ENCODE measurements at regions not wholly inside any gene's neighbourhood (a gene's known extent, or its start where the extent isn't known, plus 50 kb on each side); places are given as distances from the start of the nearest gene placed in this dataset.

DNA sequence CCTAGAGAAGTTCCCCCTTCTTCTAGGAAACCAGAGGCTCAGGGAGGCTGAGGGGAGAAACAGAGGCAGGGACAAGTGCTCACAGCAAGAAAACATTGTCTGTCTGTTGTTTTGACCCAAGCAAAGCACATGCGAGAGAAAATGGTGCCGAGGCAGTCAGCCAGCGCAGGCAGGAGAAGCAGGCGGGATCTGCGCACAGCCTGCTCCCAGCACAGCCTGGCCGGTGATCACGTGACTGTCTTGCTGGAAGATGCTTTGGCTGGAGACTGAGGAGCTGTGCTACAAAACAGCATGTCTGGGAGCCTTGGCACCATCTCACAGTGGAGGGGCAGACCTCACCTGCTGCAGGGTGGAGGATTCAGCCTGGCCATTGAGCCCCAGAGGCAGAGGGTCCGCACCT is 93.7 kb upstream of the MYCN start:
- TF ChIP-seq EZH2 (IDR thresholded peaks at IDR 0.05; ENCODE audit: low read depth, unreplicated experiment) (no peak), JUNB (IDR thresholded peaks at IDR 0.05; ENCODE audit: unreplicated experiment) (no peak), CREB1 (CRISPR knock-in tag; IDR thresholded peaks at IDR 0.05; ENCODE audit: low read depth) (no peak), STAT1 (IDR thresholded peaks at IDR 0.05; ENCODE audit: unreplicated experiment) (no peak), POLR2AphosphoS5 (IDR thresholded peaks at IDR 0.05; ENCODE audit: low read depth) (no peak), ZNF114 (CRISPR knock-in tag; IDR thresholded peaks at IDR 0.05) (no peak), EZH2phosphoT487 (IDR thresholded peaks at IDR 0.05; ENCODE audit: unreplicated experiment) (no peak), NANOG (IDR thresholded peaks at IDR 0.05; ENCODE audit: borderline replicate concordance) (no peak)
- TF ChIP-seq, protein P1, sequence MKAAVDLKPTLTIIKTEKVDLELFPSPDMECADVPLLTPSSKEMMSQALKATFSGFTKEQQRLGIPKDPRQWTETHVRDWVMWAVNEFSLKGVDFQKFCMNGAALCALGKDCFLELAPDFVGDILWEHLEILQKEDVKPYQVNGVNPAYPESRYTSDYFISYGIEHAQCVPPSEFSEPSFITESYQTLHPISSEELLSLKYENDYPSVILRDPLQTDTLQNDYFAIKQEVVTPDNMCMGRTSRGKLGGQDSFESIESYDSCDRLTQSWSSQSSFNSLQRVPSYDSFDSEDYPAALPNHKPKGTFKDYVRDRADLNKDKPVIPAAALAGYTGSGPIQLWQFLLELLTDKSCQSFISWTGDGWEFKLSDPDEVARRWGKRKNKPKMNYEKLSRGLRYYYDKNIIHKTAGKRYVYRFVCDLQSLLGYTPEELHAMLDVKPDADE (IDR thresholded peaks at IDR 0.05) = no peak
- TF ChIP-seq, protein P2, sequence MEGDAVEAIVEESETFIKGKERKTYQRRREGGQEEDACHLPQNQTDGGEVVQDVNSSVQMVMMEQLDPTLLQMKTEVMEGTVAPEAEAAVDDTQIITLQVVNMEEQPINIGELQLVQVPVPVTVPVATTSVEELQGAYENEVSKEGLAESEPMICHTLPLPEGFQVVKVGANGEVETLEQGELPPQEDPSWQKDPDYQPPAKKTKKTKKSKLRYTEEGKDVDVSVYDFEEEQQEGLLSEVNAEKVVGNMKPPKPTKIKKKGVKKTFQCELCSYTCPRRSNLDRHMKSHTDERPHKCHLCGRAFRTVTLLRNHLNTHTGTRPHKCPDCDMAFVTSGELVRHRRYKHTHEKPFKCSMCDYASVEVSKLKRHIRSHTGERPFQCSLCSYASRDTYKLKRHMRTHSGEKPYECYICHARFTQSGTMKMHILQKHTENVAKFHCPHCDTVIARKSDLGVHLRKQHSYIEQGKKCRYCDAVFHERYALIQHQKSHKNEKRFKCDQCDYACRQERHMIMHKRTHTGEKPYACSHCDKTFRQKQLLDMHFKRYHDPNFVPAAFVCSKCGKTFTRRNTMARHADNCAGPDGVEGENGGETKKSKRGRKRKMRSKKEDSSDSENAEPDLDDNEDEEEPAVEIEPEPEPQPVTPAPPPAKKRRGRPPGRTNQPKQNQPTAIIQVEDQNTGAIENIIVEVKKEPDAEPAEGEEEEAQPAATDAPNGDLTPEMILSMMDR (conservative IDR thresholded peaks at IDR 0.05; ENCODE audit: low read depth in 2 of 2) = no peak
- TF ChIP-seq, protein P3, sequence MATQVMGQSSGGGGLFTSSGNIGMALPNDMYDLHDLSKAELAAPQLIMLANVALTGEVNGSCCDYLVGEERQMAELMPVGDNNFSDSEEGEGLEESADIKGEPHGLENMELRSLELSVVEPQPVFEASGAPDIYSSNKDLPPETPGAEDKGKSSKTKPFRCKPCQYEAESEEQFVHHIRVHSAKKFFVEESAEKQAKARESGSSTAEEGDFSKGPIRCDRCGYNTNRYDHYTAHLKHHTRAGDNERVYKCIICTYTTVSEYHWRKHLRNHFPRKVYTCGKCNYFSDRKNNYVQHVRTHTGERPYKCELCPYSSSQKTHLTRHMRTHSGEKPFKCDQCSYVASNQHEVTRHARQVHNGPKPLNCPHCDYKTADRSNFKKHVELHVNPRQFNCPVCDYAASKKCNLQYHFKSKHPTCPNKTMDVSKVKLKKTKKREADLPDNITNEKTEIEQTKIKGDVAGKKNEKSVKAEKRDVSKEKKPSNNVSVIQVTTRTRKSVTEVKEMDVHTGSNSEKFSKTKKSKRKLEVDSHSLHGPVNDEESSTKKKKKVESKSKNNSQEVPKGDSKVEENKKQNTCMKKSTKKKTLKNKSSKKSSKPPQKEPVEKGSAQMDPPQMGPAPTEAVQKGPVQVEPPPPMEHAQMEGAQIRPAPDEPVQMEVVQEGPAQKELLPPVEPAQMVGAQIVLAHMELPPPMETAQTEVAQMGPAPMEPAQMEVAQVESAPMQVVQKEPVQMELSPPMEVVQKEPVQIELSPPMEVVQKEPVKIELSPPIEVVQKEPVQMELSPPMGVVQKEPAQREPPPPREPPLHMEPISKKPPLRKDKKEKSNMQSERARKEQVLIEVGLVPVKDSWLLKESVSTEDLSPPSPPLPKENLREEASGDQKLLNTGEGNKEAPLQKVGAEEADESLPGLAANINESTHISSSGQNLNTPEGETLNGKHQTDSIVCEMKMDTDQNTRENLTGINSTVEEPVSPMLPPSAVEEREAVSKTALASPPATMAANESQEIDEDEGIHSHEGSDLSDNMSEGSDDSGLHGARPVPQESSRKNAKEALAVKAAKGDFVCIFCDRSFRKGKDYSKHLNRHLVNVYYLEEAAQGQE (IDR thresholded peaks at IDR 0.05; ENCODE audit: unreplicated experiment) = no peak

Data from GM23338 (cell line).